ENCODE measurements at regions not wholly inside any gene's neighbourhood (a gene's known extent, or its start where the extent isn't known, plus 50 kb on each side); places are given as distances from the start of the nearest gene placed in this dataset.

DNA sequence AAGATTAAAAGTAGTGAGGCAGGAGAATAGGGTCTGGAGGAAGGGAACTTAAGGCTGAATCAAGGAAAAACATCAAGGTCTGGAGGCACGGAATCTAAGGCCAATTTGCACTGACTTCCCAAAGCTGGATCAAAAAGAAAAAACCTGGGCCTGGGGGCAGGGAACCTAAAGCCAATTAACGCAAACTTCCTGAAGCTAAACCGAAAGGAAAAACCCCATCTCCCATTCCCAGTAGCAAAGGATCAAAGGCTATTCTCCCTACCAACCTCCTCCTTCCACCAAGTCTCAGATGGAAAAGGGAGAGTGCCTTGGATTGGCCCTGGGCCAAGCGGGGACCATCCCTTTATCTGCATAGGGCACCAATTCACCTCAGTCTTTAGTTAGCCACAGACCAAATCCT, 384.2 kb downstream of the GRIN2B start (continued):
- no peak for TF ChIP-seq FOXM1 (CRISPR knock-in tag; IDR thresholded peaks at IDR 0.05)
- TF ChIP-seq, protein P1, sequence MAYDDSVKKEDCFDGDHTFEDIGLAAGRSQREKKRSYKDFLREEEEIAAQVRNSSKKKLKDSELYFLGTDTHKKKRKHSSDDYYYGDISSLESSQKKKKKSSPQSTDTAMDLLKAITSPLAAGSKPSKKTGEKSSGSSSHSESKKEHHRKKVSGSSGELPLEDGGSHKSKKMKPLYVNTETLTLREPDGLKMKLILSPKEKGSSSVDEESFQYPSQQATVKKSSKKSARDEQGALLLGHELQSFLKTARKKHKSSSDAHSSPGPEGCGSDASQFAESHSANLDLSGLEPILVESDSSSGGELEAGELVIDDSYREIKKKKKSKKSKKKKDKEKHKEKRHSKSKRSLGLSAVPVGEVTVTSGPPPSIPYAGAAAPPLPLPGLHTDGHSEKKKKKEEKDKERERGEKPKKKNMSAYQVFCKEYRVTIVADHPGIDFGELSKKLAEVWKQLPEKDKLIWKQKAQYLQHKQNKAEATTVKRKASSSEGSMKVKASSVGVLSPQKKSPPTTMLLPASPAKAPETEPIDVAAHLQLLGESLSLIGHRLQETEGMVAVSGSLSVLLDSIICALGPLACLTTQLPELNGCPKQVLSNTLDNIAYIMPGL (CRISPR knock-in tag; IDR thresholded peaks at IDR 0.05; ENCODE audit: borderline replicate concordance in 1 of 2, low read depth in 1 of 2) = no peak
- TF ChIP-seq RAD21 (CRISPR knock-in tag; IDR thresholded peaks at IDR 0.05) = no peak
- TF ChIP-seq GATAD1 (CRISPR knock-in tag; IDR thresholded peaks at IDR 0.05) = no peak
- TF ChIP-seq, protein P2, sequence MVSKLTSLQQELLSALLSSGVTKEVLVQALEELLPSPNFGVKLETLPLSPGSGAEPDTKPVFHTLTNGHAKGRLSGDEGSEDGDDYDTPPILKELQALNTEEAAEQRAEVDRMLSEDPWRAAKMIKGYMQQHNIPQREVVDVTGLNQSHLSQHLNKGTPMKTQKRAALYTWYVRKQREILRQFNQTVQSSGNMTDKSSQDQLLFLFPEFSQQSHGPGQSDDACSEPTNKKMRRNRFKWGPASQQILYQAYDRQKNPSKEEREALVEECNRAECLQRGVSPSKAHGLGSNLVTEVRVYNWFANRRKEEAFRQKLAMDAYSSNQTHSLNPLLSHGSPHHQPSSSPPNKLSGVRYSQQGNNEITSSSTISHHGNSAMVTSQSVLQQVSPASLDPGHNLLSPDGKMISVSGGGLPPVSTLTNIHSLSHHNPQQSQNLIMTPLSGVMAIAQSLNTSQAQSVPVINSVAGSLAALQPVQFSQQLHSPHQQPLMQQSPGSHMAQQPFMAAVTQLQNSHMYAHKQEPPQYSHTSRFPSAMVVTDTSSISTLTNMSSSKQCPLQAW (CRISPR knock-in tag; IDR thresholded peaks at IDR 0.05) = no peak
- no peak for TF ChIP-seq TBL1XR1 (IDR thresholded peaks at IDR 0.05; ENCODE audit: borderline replicate concordance, low read length, partially characterized antibody)

DNA sequence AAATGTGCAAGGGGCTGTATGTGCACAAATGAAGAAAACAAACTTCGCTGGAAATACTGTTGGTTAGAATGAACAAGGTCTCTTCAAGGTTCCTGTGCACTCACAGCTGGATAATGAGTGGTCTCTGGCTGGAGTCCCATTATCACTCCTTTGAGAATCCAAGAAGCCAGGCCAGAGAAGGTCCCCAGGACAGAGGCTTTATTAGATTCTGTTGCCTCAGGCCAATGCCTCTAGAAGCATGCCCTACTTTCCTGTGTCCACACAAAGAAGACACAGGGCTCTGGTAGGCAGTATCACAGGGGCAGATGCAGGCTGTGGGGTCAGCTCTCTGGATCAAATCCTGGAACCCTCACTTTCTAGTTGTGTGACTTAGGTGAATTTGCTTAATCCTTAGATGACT, 384.7 kb downstream of the GRIN2B start:
- POLR2A ChIA-PET = no interaction called here
- Histone ChIP-seq H3K4me1 (ENCODE audit: insufficient read depth, low read length) (no peaks in the 10 kb centered on the region), H3K4me3 (replicated peaks in 1 of 3; ENCODE audit: insufficient read depth in 1 of 3, low read depth in 2 of 3, low read length in 3 of 3) (no peak overlapping the region), H3K4me2 (ENCODE audit: low read depth, low read length) (no peak overlapping the region), H3K27ac (ENCODE audit: extremely low read length, insufficient read depth, low read length) (no peak overlapping the region), H3K9ac (ENCODE audit: insufficient read depth, low read depth, low read length) (no peak overlapping the region), H3K36me3 (replicated peaks in 1 of 2; ENCODE audit: control insufficient read depth in 1 of 2, insufficient read depth in 2 of 2, low read length in 2 of 2) (no peaks in the 10 kb centered on the region), H3K9me3 (ENCODE audit: low read length) (no peaks in the 10 kb centered on the region), H2AFZ (ENCODE audit: low read length) (no peak overlapping the region), H3K27me3 (ENCODE audit: control insufficient read depth in 1 of 2, insufficient read depth in 2 of 2, low read length in 2 of 2) (no peaks in the 10 kb centered on the region), H4K20me1 (ENCODE audit: insufficient read depth, low read length) (no peaks in the 10 kb centered on the region), H3K79me2 (ENCODE audit: insufficient read depth, low read length) (no peaks in the 10 kb centered on the region)
- intact Hi-C loops (cut with micrococcal nuclease; ENCODE audit: unreplicated experiment) (no loop called here), in situ Hi-C loops (cut with HindIII; ENCODE audit: extremely low pct_ligation_motif_present, low pct_unique_long_range_greater_than_20kb) (no loop called here)
- WGBS (ENCODE audit: low lambda C conversion rate) = 0% methylated on average over 1 of the region's 1 CpG
- FAIRE-seq (no peak), DNase-seq (ENCODE audit: low spot score) (no peak), ATAC-seq (no peak)
- TF ChIP-seq, protein P3, sequence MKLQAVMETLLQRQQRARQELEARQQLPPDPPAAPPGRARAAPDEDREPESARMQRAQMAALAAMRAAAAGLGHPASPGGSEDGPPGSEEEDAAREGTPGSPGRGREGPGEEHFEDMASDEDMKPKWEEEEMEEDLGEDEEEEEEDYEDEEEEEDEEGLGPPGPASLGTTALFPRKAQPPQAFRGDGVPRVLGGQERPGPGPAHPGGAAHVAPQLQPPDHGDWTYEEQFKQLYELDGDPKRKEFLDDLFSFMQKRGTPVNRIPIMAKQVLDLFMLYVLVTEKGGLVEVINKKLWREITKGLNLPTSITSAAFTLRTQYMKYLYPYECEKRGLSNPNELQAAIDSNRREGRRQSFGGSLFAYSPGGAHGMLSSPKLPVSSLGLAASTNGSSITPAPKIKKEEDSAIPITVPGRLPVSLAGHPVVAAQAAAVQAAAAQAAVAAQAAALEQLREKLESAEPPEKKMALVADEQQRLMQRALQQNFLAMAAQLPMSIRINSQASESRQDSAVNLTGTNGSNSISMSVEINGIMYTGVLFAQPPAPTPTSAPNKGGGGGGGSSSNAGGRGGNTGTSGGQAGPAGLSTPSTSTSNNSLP (IDR thresholded peaks at IDR 0.05; ENCODE audit: low read depth, low read length) = no peak
- no peak for TF ChIP-seq NCOR1 (IDR thresholded peaks at IDR 0.05; ENCODE audit: borderline replicate concordance, low read length)
- no TSS peak for BruUV-seq (replicated peaks)
- CTCF ChIA-PET (ENCODE audit: low intra/inter-chr PET ratio, low total read pairs) = no interaction called here

All from HepG2 (cell line).